ENCODE measurements at regions not wholly inside any gene's neighbourhood (a gene's known extent, or its start where the extent isn't known, plus 50 kb on each side); places are given as distances from the start of the nearest gene placed in this dataset.

- no peaks in the 10 kb centered on the region for H3K36me3 ChIP-seq (replicated peaks; ENCODE audit: insufficient read depth, low read depth)
- WGBS (ENCODE audit: low lambda C conversion rate, missing lambda C conversion rate), result 90% methylated on average over 9 of the region's 9 CpGs
- no peak for DNase-seq (ENCODE audit: low spot score)
Measured at GRCh38 chr21:28541371-28542112, 451.1 kb downstream of the LTN1 start.

GRCh38 chr21:28540514-28540913 is 452.2 kb downstream of the LTN1 start:
- WGBS (ENCODE audit: low lambda C conversion rate, missing lambda C conversion rate), result 61% methylated on average over 1 of the region's 1 CpG
- Histone ChIP-seq H3K4me2 (no peak overlapping the region), H3K27ac (no peak overlapping the region), H3K79me2 (no peaks in the 10 kb centered on the region), H3K36me3 (replicated peaks; ENCODE audit: insufficient read depth, low read depth) (no peaks in the 10 kb centered on the region), H3K27me3 (no peaks in the 10 kb centered on the region), H3K9me3 (ENCODE audit: low read depth) (no peaks in the 10 kb centered on the region), H4K20me1 (ENCODE audit: insufficient read depth, poor library complexity, severe bottlenecking) (no peaks in the 10 kb centered on the region), H2AFZ (no peak overlapping the region), H3K9me2 (replicated peaks; ENCODE audit: insufficient read depth) (no peaks in the 10 kb centered on the region), H3K4me3 (no peak overlapping the region), H3K4me1 (ENCODE audit: insufficient read depth) (no peaks in the 10 kb centered on the region)
- no peak for DNase-seq (ENCODE audit: low spot score)
- TF ChIP-seq EZH2 (IDR thresholded peaks at IDR 0.05; ENCODE audit: borderline replicate concordance) (no peak), EZH2phosphoT487 (IDR thresholded peaks at IDR 0.05; ENCODE audit: low read depth, severe bottlenecking, unreplicated experiment) (no peak), CTCF (IDR thresholded peaks at IDR 0.05; ENCODE audit: poor library complexity) (no peak)

More at GRCh38 chr21:28541371-28542112, 451.1 kb downstream of the LTN1 start:
- H3K4me2 ChIP-seq, result no peak overlapping the region
- no peak for TF ChIP-seq EZH2phosphoT487 (IDR thresholded peaks at IDR 0.05; ENCODE audit: low read depth, severe bottlenecking, unreplicated experiment)
- no peak for TF ChIP-seq EZH2 (IDR thresholded peaks at IDR 0.05; ENCODE audit: borderline replicate concordance)
- no peak for TF ChIP-seq CTCF (IDR thresholded peaks at IDR 0.05; ENCODE audit: poor library complexity)
- H3K4me3 ChIP-seq, result no peak overlapping the region
- H3K9me3 ChIP-seq (ENCODE audit: low read depth), result no peaks in the 10 kb centered on the region
- no peaks in the 10 kb centered on the region for H3K27me3 ChIP-seq
- no peaks in the 10 kb centered on the region for H3K4me1 ChIP-seq (ENCODE audit: insufficient read depth)
- H2AFZ ChIP-seq, result no peak overlapping the region
- no peaks in the 10 kb centered on the region for H3K79me2 ChIP-seq
- H3K27ac ChIP-seq, result no peak overlapping the region
- H4K20me1 ChIP-seq (ENCODE audit: insufficient read depth, poor library complexity, severe bottlenecking), result no peaks in the 10 kb centered on the region
- no peaks in the 10 kb centered on the region for H3K9me2 ChIP-seq (replicated peaks; ENCODE audit: insufficient read depth)

GRCh38 chr21:28539623-28539988 is 453.1 kb downstream of the LTN1 start:
- H3K4me1 ChIP-seq (ENCODE audit: insufficient read depth), result no peaks in the 10 kb centered on the region
- H2AFZ ChIP-seq, result no peak overlapping the region
- H3K9me3 ChIP-seq (ENCODE audit: low read depth), result no peaks in the 10 kb centered on the region
- DNase-seq (ENCODE audit: low spot score), result no peak
- TF ChIP-seq EZH2 (IDR thresholded peaks at IDR 0.05; ENCODE audit: borderline replicate concordance) (no peak), CTCF (IDR thresholded peaks at IDR 0.05; ENCODE audit: poor library complexity) (no peak), EZH2phosphoT487 (IDR thresholded peaks at IDR 0.05; ENCODE audit: low read depth, severe bottlenecking, unreplicated experiment) (no peak)
- H3K27ac ChIP-seq, result no peak overlapping the region
- no peaks in the 10 kb centered on the region for H3K9me2 ChIP-seq (replicated peaks; ENCODE audit: insufficient read depth)
- H3K27me3 ChIP-seq, result no peaks in the 10 kb centered on the region
- no peaks in the 10 kb centered on the region for H3K79me2 ChIP-seq
- no peaks in the 10 kb centered on the region for H4K20me1 ChIP-seq (ENCODE audit: insufficient read depth, poor library complexity, severe bottlenecking)
- no peaks in the 10 kb centered on the region for H3K36me3 ChIP-seq (replicated peaks; ENCODE audit: insufficient read depth, low read depth)
- no peak overlapping the region for H3K4me2 ChIP-seq
- H3K4me3 ChIP-seq, result no peak overlapping the region
